ENCODE measurements at regions not wholly inside any gene's neighbourhood (a gene's known extent, or its start where the extent isn't known, plus 50 kb on each side); places are given as distances from the start of the nearest gene placed in this dataset.

GRCh38 chr11:121936781-121937447 lies 179.1 kb downstream of the BLID start:
- FAIRE-seq: peak; percentile 78
- peak overlapping the region; percentile 54 for H3K4me2 ChIP-seq (ENCODE audit: control insufficient read depth, extremely low read depth, insufficient read depth, low read depth, low read length)
- dilution Hi-C loops (cut with MboI; ENCODE audit: extremely low pct_ligation_motif_present, low sequenced_read_pairs): no loop called here

GRCh38 chr11:121936370-121936769 lies 179.6 kb downstream of the BLID start:
- H3K27ac ChIP-seq (ENCODE audit: control insufficient read depth, insufficient read depth, low read length): peak overlapping the region; percentile 80
- H4K20me1 ChIP-seq (ENCODE audit: control insufficient read depth, extremely low read depth, insufficient read depth, low read length): no peaks in the 10 kb centered on the region
- H3K36me3 ChIP-seq (ENCODE audit: control insufficient read depth in 2 of 2, extremely low read depth in 1 of 2, insufficient read depth in 2 of 2, low read length in 2 of 2): no peaks in the 10 kb centered on the region
- H3K79me2 ChIP-seq (ENCODE audit: control insufficient read depth, insufficient read depth, low read length): no peaks in the 10 kb centered on the region
- no peak overlapping the region for H3K4me3 ChIP-seq (ENCODE audit: control insufficient read depth in 2 of 3, extremely low read depth in 1 of 3, insufficient read depth in 2 of 3, low read depth in 1 of 3, low read length in 3 of 3)
- H3K27me3 ChIP-seq (ENCODE audit: control insufficient read depth, extremely low read depth, insufficient read depth, low read length): no peaks in the 10 kb centered on the region
- H3K9ac ChIP-seq (ENCODE audit: control insufficient read depth, extremely low read depth, insufficient read depth, low read length): no peak overlapping the region
- peaks cover 45% of the 10 kb centered on the region for H3K4me1 ChIP-seq (ENCODE audit: control insufficient read depth, extremely low read depth, insufficient read depth, low read length)
- TF ChIP-seq EZH2 (IDR thresholded peaks at IDR 0.05; ENCODE audit: low read length) (no peak), CTCF (optimal IDR thresholded peaks at IDR 0.05 in 1 of 3, IDR thresholded peaks at IDR 0.05 in 1 of 3, conservative IDR thresholded peaks at IDR 0.05 in 1 of 3; ENCODE audit: extremely low read depth in 1 of 3, insufficient read depth in 2 of 3, low read length in 3 of 3) (no peak)
- DNase-seq (ENCODE audit: low read depth, low spot score) (no peak), FAIRE-seq (no peak)
- H3K9me1 ChIP-seq (ENCODE audit: control insufficient read depth, extremely low read depth, insufficient read depth, low read length): no peaks in the 10 kb centered on the region
- H3K4me2 ChIP-seq (ENCODE audit: control insufficient read depth, extremely low read depth, insufficient read depth, low read depth, low read length): peak overlapping the region; percentile 54
- dilution Hi-C loops (cut with MboI; ENCODE audit: extremely low pct_ligation_motif_present, low sequenced_read_pairs): no loop called here
- no peak overlapping the region for H2AFZ ChIP-seq (ENCODE audit: control insufficient read depth, low read length)
- no peaks in the 10 kb centered on the region for H3K9me3 ChIP-seq (ENCODE audit: control insufficient read depth, low read depth, low read length)

More at GRCh38 chr11:121936781-121937447, 179.1 kb downstream of the BLID start:
- H3K9me3 ChIP-seq (ENCODE audit: control insufficient read depth, low read depth, low read length): no peaks in the 10 kb centered on the region
- H3K4me1 ChIP-seq (ENCODE audit: control insufficient read depth, extremely low read depth, insufficient read depth, low read length): peaks cover 44% of the 10 kb centered on the region
- H3K36me3 ChIP-seq (ENCODE audit: control insufficient read depth in 2 of 2, extremely low read depth in 1 of 2, insufficient read depth in 2 of 2, low read length in 2 of 2): no peaks in the 10 kb centered on the region
- DNase-seq (ENCODE audit: low read depth, low spot score): peak; percentile 32
- H2AFZ ChIP-seq (ENCODE audit: control insufficient read depth, low read length): peak overlapping the region; percentile 25
- H3K79me2 ChIP-seq (ENCODE audit: control insufficient read depth, insufficient read depth, low read length): no peaks in the 10 kb centered on the region
- peak overlapping the region; percentile 80 for H3K27ac ChIP-seq (ENCODE audit: control insufficient read depth, insufficient read depth, low read length)
- H3K9ac ChIP-seq (ENCODE audit: control insufficient read depth, extremely low read depth, insufficient read depth, low read length): peak overlapping the region; percentile 13
- H4K20me1 ChIP-seq (ENCODE audit: control insufficient read depth, extremely low read depth, insufficient read depth, low read length): no peaks in the 10 kb centered on the region
- peak overlapping the region in 1 of 3 experiments; percentile 7 for H3K4me3 ChIP-seq (ENCODE audit: control insufficient read depth in 2 of 3, extremely low read depth in 1 of 3, insufficient read depth in 2 of 3, low read depth in 1 of 3, low read length in 3 of 3)
- no peaks in the 10 kb centered on the region for H3K9me1 ChIP-seq (ENCODE audit: control insufficient read depth, extremely low read depth, insufficient read depth, low read length)
- TF ChIP-seq CTCF (optimal IDR thresholded peaks at IDR 0.05 in 1 of 3, IDR thresholded peaks at IDR 0.05 in 1 of 3, conservative IDR thresholded peaks at IDR 0.05 in 1 of 3; ENCODE audit: extremely low read depth in 1 of 3, insufficient read depth in 2 of 3, low read length in 3 of 3) (no peak), EZH2 (IDR thresholded peaks at IDR 0.05; ENCODE audit: low read length) (no peak)
- no peaks in the 10 kb centered on the region for H3K27me3 ChIP-seq (ENCODE audit: control insufficient read depth, extremely low read depth, insufficient read depth, low read length)

Measured in keratinocyte (primary cell).